ENCODE measurements at regions not wholly inside any gene's neighbourhood (a gene's known extent, or its start where the extent isn't known, plus 50 kb on each side); places are given as distances from the start of the nearest gene placed in this dataset.

- TF ChIP-seq SIN3A (IDR thresholded peaks at IDR 0.05; ENCODE audit: borderline replicate concordance, insufficient read depth, low read length): no peak
- no peak for TF ChIP-seq POLR2AphosphoS5 (IDR thresholded peaks at IDR 0.05; ENCODE audit: low read depth, low read length)
- no peak for TF ChIP-seq FOXP2 (optimal IDR thresholded peaks at IDR 0.05; ENCODE audit: borderline replicate concordance, extremely low read depth, extremely low read length, insufficient read depth)
- no peak for TF ChIP-seq TAF1 (IDR thresholded peaks at IDR 0.05; ENCODE audit: borderline replicate concordance, insufficient read depth, low read length)
- no peak for TF ChIP-seq REST (IDR thresholded peaks at IDR 0.05; ENCODE audit: insufficient read depth in 1 of 2, low read depth in 2 of 2, low read length in 2 of 2)
Observed at GRCh38 chr9:105979290-105979689, 284.9 kb downstream of the TMEM38B start.

- no peak for TF ChIP-seq TAF1 (IDR thresholded peaks at IDR 0.05; ENCODE audit: borderline replicate concordance, insufficient read depth, low read length)
- TF ChIP-seq SIN3A (IDR thresholded peaks at IDR 0.05; ENCODE audit: borderline replicate concordance, insufficient read depth, low read length): no peak
- TF ChIP-seq FOXP2 (optimal IDR thresholded peaks at IDR 0.05; ENCODE audit: borderline replicate concordance, extremely low read depth, extremely low read length, insufficient read depth): no peak
Observed at GRCh38 chr9:105984714-105985113, 290.4 kb downstream of the TMEM38B start.

GRCh38 chr9:105993116-105993854 lies 298.9 kb downstream of the TMEM38B start:
- no peak for TF ChIP-seq POLR2AphosphoS5 (IDR thresholded peaks at IDR 0.05; ENCODE audit: low read depth, low read length)
- TF ChIP-seq REST (IDR thresholded peaks at IDR 0.05; ENCODE audit: insufficient read depth in 1 of 2, low read depth in 2 of 2, low read length in 2 of 2): no peak
- TF ChIP-seq SIN3A (IDR thresholded peaks at IDR 0.05; ENCODE audit: borderline replicate concordance, insufficient read depth, low read length): no peak
- no peak for TF ChIP-seq FOXP2 (optimal IDR thresholded peaks at IDR 0.05; ENCODE audit: borderline replicate concordance, extremely low read depth, extremely low read length, insufficient read depth)
- no peak for TF ChIP-seq TAF1 (IDR thresholded peaks at IDR 0.05; ENCODE audit: borderline replicate concordance, insufficient read depth, low read length)

GRCh38 chr9:105993921-105994715 lies 299.8 kb downstream of the TMEM38B start:
- no peak for TF ChIP-seq TAF1 (IDR thresholded peaks at IDR 0.05; ENCODE audit: borderline replicate concordance, insufficient read depth, low read length)
- no peak for TF ChIP-seq FOXP2 (optimal IDR thresholded peaks at IDR 0.05; ENCODE audit: borderline replicate concordance, extremely low read depth, extremely low read length, insufficient read depth)
- no peak for TF ChIP-seq POLR2AphosphoS5 (IDR thresholded peaks at IDR 0.05; ENCODE audit: low read depth, low read length)
- no peak for TF ChIP-seq SIN3A (IDR thresholded peaks at IDR 0.05; ENCODE audit: borderline replicate concordance, insufficient read depth, low read length)
- no peak for TF ChIP-seq REST (IDR thresholded peaks at IDR 0.05; ENCODE audit: insufficient read depth in 1 of 2, low read depth in 2 of 2, low read length in 2 of 2)

- TF ChIP-seq POLR2AphosphoS5 (IDR thresholded peaks at IDR 0.05; ENCODE audit: low read depth, low read length) (no peak), TAF1 (IDR thresholded peaks at IDR 0.05; ENCODE audit: borderline replicate concordance, insufficient read depth, low read length) (no peak)
Observed at GRCh38 chr9:105994970-105995369, 300.6 kb downstream of the TMEM38B start.

All from PFSK-1 (cell line).